Astrocyte of the cerebellum (primary cell): ENCODE measurements at regions not wholly inside any gene's neighbourhood (a gene's known extent, or its start where the extent isn't known, plus 50 kb on each side); places are given as distances from the start of the nearest gene placed in this dataset.
"Not testable (repeated sequence)": the region's sequence is repeated elsewhere in the genome, so short reads cannot be mapped to it uniquely, and the experiment has no call there.

ENCODE experiments used
- DNase-seq: peaks from one replicate; pipeline ENCODE4 v3.0.0-alpha.2; 2011; ENCODE audit warnings: low read depth
- H3K4me3 ChIP-seq: 2 replicates; pipeline ENCODE4 v1.5.1; 2011; ENCODE audit warnings: mild to moderate bottlenecking, low read depth, low read length, moderate library complexity
- CTCF ChIP-seq: IDR thresholded peaks from 2 replicates; pipeline ENCODE4 v1.5.1; 2012; ENCODE audit warnings: low read length, low read depth, moderate library complexity, mild to moderate bottlenecking; ENCODE audit errors: missing control alignments
- in situ Hi-C: cut with HindIII; loops from 2 replicates; pipeline ENCODE4 v1.10.0; 2017; ENCODE audit warnings: low sequenced_read_pairs

- DNase-seq, in situ Hi-C loops, H3K4me3 ChIP-seq: not testable (repeated sequence)
These were observed 73.9 kb upstream of the HMX1 start for GRCh38 chr4:8945506-8945905.

- H3K4me3 ChIP-seq, DNase-seq, in situ Hi-C loops: not testable (repeated sequence)
These were observed 71.7 kb upstream of the HMX1 start for GRCh38 chr4:8943367-8943766.

GRCh38 chr4:8942088-8942487 is 70.4 kb upstream of the HMX1 start:
- H3K4me3 ChIP-seq, in situ Hi-C loops, DNase-seq: not testable (repeated sequence)

GRCh38 chr4:8941492-8941805 is 69.8 kb upstream of the HMX1 start:
- in situ Hi-C loops, DNase-seq: not testable (repeated sequence)

GRCh38 chr4:8940792-8941491 is 69.3 kb upstream of the HMX1 start:
- in situ Hi-C loops = no loop called here
- TF ChIP-seq CTCF = no peak
- H3K4me3 ChIP-seq = no peak overlapping the region
- DNase-seq = no peak

More at GRCh38 chr4:8941492-8941805, 69.8 kb upstream of the HMX1 start:
- not testable (repeated sequence) for H3K4me3 ChIP-seq

GRCh38 chr4:8939840-8940742 is 68.5 kb upstream of the HMX1 start:
- in situ Hi-C loops = no loop called here
- no peak for DNase-seq
- TF ChIP-seq CTCF = no peak
- no peak overlapping the region for H3K4me3 ChIP-seq

GRCh38 chr4:8939160-8939839 is 67.7 kb upstream of the HMX1 start:
- DNase-seq = no peak
- in situ Hi-C loops = no loop called here
- H3K4me3 ChIP-seq = no peak overlapping the region
- no peak for TF ChIP-seq CTCF

GRCh38 chr4:8938623-8939022 is 67.0 kb upstream of the HMX1 start:
- in situ Hi-C loops = no loop called here
- TF ChIP-seq CTCF = no peak
- DNase-seq = no peak
- H3K4me3 ChIP-seq = no peak overlapping the region
